ENCODE measurements at regions not wholly inside any gene's neighbourhood (a gene's known extent, or its start where the extent isn't known, plus 50 kb on each side); places are given as distances from the start of the nearest gene placed in this dataset.

DNA sequence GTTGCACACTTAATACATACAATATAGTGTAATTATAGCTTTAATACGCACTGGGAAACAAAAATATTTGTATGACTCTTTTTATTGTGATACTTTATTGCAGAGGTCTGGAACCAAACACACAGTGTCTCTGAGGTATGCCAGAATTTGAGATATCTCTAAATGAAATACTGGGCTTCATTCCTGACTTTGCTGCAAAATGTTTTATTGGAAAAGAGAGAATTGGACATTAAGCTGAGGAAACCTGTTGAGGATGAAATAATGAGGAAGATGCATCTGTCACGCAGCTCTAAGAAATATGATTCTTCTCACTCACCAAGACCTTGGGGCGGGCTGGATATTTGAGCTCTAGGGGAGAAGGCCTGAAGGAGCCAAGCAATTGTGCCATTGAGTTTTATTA is 242.1 kb downstream of the CPE start:
- Mint-ChIP-seq H3K4me1 (ENCODE audit: low read depth, unreplicated experiment) (peaks cover 16% of the 10 kb centered on the region), H3K27me3 (ENCODE audit: low read depth, unreplicated experiment) (no peaks in the 10 kb centered on the region), H3K4me3 (ENCODE audit: unreplicated experiment) (no peak overlapping the region), H3K9me3 (ENCODE audit: unreplicated experiment) (peaks cover 5% of the 10 kb centered on the region), H3K27ac (ENCODE audit: unreplicated experiment) (no peak overlapping the region), H3K36me3 (ENCODE audit: low read depth, unreplicated experiment) (no peaks in the 10 kb centered on the region)
- Histone ChIP-seq H3K36me3 (ENCODE audit: insufficient read depth, low read length) (no peaks in the 10 kb centered on the region), H3K9ac (ENCODE audit: low read length) (no peak overlapping the region), H3K27me3 (ENCODE audit: insufficient read depth, low read length) (no peaks in the 10 kb centered on the region), H3K79me2 (ENCODE audit: insufficient read depth, low read length) (no peaks in the 10 kb centered on the region), H3K9me3 (ENCODE audit: insufficient read depth, low read depth, low read length) (peaks cover 4% of the 10 kb centered on the region), H3K27ac (ENCODE audit: low read depth, low read length) (no peak overlapping the region), H3K4me1 (ENCODE audit: insufficient read depth, low read length) (no peaks in the 10 kb centered on the region), H2AFZ (ENCODE audit: low read depth, low read length) (no peak overlapping the region), H4K20me1 (ENCODE audit: insufficient read depth, low read length) (no peaks in the 10 kb centered on the region), H3K4me3 (ENCODE audit: insufficient read depth, low read depth, low read length) (no peak overlapping the region), H3K4me2 (ENCODE audit: low read length) (no peak overlapping the region)
- TF ChIP-seq CTCF (IDR thresholded peaks at IDR 0.05; ENCODE audit: insufficient read depth, low read depth, low read length) (no peak), EZH2 (IDR thresholded peaks at IDR 0.05; ENCODE audit: insufficient read depth, low read length) (no peak)
- no peak for DNase-seq (ENCODE audit: low read depth)
- no peak for FAIRE-seq

DNA sequence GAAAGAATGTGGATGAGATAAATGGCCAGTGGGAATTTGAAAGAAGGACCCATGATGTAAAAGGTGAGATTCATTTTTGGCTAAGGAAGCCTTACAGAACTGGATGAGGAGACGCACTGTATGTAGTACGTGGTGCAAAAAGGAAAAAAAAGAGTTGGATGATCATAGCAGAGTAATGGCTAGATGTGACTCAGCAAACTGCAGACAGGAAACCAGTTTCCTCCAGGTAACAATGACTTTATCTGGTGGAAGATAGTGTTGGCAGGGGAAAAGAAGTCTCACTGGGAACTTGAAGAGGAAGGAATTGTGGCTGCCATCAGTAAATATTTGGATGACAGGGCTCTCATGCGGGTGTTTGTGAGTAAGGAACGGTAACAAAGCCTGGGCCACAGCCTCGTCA is 243.2 kb downstream of the CPE start:
- Histone ChIP-seq H3K27me3 (ENCODE audit: insufficient read depth, low read length) (no peaks in the 10 kb centered on the region), H2AFZ (ENCODE audit: low read depth, low read length) (no peak overlapping the region), H3K4me1 (ENCODE audit: insufficient read depth, low read length) (no peaks in the 10 kb centered on the region), H3K79me2 (ENCODE audit: insufficient read depth, low read length) (no peaks in the 10 kb centered on the region), H4K20me1 (ENCODE audit: insufficient read depth, low read length) (no peaks in the 10 kb centered on the region), H3K9me3 (ENCODE audit: insufficient read depth, low read depth, low read length) (peaks cover 4% of the 10 kb centered on the region), H3K9ac (ENCODE audit: low read length) (no peak overlapping the region), H3K36me3 (ENCODE audit: insufficient read depth, low read length) (no peaks in the 10 kb centered on the region), H3K27ac (ENCODE audit: low read depth, low read length) (no peak overlapping the region), H3K4me3 (ENCODE audit: insufficient read depth, low read depth, low read length) (no peak overlapping the region), H3K4me2 (ENCODE audit: low read length) (no peak overlapping the region)
- peak; percentile 20 for DNase-seq (ENCODE audit: low read depth)
- peaks cover 16% of the 10 kb centered on the region for H3K4me1 Mint-ChIP-seq (ENCODE audit: low read depth, unreplicated experiment)
- H3K36me3 Mint-ChIP-seq (ENCODE audit: low read depth, unreplicated experiment) = no peaks in the 10 kb centered on the region
- FAIRE-seq = no peak
- TF ChIP-seq CTCF (IDR thresholded peaks at IDR 0.05; ENCODE audit: insufficient read depth, low read depth, low read length) = no peak
- no peak for TF ChIP-seq EZH2 (IDR thresholded peaks at IDR 0.05; ENCODE audit: insufficient read depth, low read length)
- peaks cover 5% of the 10 kb centered on the region for H3K9me3 Mint-ChIP-seq (ENCODE audit: unreplicated experiment)
- H3K27ac Mint-ChIP-seq (ENCODE audit: unreplicated experiment) = peak overlapping the region; percentile 30
- H3K27me3 Mint-ChIP-seq (ENCODE audit: low read depth, unreplicated experiment) = no peaks in the 10 kb centered on the region
- H3K4me3 Mint-ChIP-seq (ENCODE audit: unreplicated experiment) = no peak overlapping the region

- Histone ChIP-seq H2AFZ (ENCODE audit: low read depth, low read length) (no peak overlapping the region), H3K9me3 (ENCODE audit: insufficient read depth, low read depth, low read length) (no peaks in the 10 kb centered on the region), H3K36me3 (ENCODE audit: insufficient read depth, low read length) (no peaks in the 10 kb centered on the region), H3K4me3 (ENCODE audit: insufficient read depth, low read depth, low read length) (no peak overlapping the region), H4K20me1 (ENCODE audit: insufficient read depth, low read length) (no peaks in the 10 kb centered on the region), H3K4me1 (ENCODE audit: insufficient read depth, low read length) (no peaks in the 10 kb centered on the region), H3K4me2 (ENCODE audit: low read length) (no peak overlapping the region), H3K9ac (ENCODE audit: low read length) (no peak overlapping the region), H3K27ac (ENCODE audit: low read depth, low read length) (no peak overlapping the region), H3K79me2 (ENCODE audit: insufficient read depth, low read length) (no peaks in the 10 kb centered on the region), H3K27me3 (ENCODE audit: insufficient read depth, low read length) (no peaks in the 10 kb centered on the region)
- DNase-seq (ENCODE audit: low read depth) (no peak), FAIRE-seq (no peak)
- TF ChIP-seq CTCF (IDR thresholded peaks at IDR 0.05; ENCODE audit: insufficient read depth, low read depth, low read length) = no peak
- no peak for TF ChIP-seq EZH2 (IDR thresholded peaks at IDR 0.05; ENCODE audit: insufficient read depth, low read length)
- no peak overlapping the region for H3K27ac Mint-ChIP-seq (ENCODE audit: unreplicated experiment)
- no peak overlapping the region for H3K4me3 Mint-ChIP-seq (ENCODE audit: unreplicated experiment)
- H3K27me3 Mint-ChIP-seq (ENCODE audit: low read depth, unreplicated experiment) = no peaks in the 10 kb centered on the region
- H3K9me3 Mint-ChIP-seq (ENCODE audit: unreplicated experiment) = no peaks in the 10 kb centered on the region
- no peaks in the 10 kb centered on the region for H3K36me3 Mint-ChIP-seq (ENCODE audit: low read depth, unreplicated experiment)
- H3K4me1 Mint-ChIP-seq (ENCODE audit: low read depth, unreplicated experiment) = peaks cover 16% of the 10 kb centered on the region
These were observed 246.5 kb downstream of the CPE start for GRCh38 chr4:165625281-165625680.

Measured in astrocyte (in vitro differentiated cells and primary cell).